Breast epithelium (tissue), 4 donors: ENCODE measurements at regions not wholly inside any gene's neighbourhood (a gene's known extent, or its start where the extent isn't known, plus 50 kb on each side); places are given as distances from the start of the nearest gene placed in this dataset.
A peak's percentile ranks its signal among the peaks of the same experiment; 100 is the strongest.

ENCODE experiments used
- DNase-seq, 2 donors: peaks; one replicate each; pipeline ENCODE4 v3.0.0-alpha.2; 2019; ENCODE audit warnings: low spot score in 2 of 2
- H3K27ac ChIP-seq, 2 donors: fragments of 200-600 bp; sonication (generic) in 1 of 2; one replicate each; pipeline ENCODE4 v1.5.1; 2016 to 2019; ENCODE audit warnings: mild to moderate bottlenecking in 1 of 2
- H3K27me3 ChIP-seq, 2 donors: fragments of 200-600 bp; sonication (generic) in 1 of 2; one replicate each; pipeline versions ENCODE4 v1.5.1 to v1.6.0; 2017 to 2019; ENCODE audit warnings: control low read depth in 1 of 2, mild to moderate bottlenecking in 1 of 2
- H3K36me3 ChIP-seq: fragments of 200-600 bp; one replicate; pipeline ENCODE4 v1.5.1; 2019
- H3K4me1 ChIP-seq, 2 donors: fragments of 200-600 bp; sonication (generic); one replicate each; pipeline ENCODE4 v1.5.1; 2016 to 2019; ENCODE audit warnings: control low read depth in 1 of 2
- H3K4me3 ChIP-seq, 3 donors: fragments of 200-600 bp; sonication (generic); 1 replicate in 2 of 3; 2 replicates in 1 of 3; pipeline ENCODE4 v1.5.1; 2016 to 2019; ENCODE audit warnings: mild to moderate bottlenecking in 3 of 3, moderate library complexity in 2 of 3
- H3K9me3 ChIP-seq, 2 donors: fragments of 200-600 bp; sonication (generic) in 1 of 2; one replicate each; pipeline ENCODE4 v1.5.1; 2016 to 2019; ENCODE audit warnings: control low read depth in 1 of 2
- CTCF ChIP-seq, 3 donors: fragments of 450-650 bp; IDR thresholded peaks; one replicate each; pipeline ENCODE4 v1.5.1; 2016 to 2017; ENCODE audit warnings: antibody characterized with exemption in 3 of 3, mild to moderate bottlenecking in 3 of 3, moderate library complexity in 3 of 3
- POLR2A ChIP-seq: fragments of 450-650 bp; IDR thresholded peaks from one replicate; pipeline ENCODE4 v1.6.1; 2016; ENCODE audit warnings: antibody characterized with exemption, mild to moderate bottlenecking, moderate library complexity
- POLR2AphosphoS5 ChIP-seq, 3 donors: sonication (generic); formaldehyde crosslinking; IDR thresholded peaks; one replicate each; pipeline ENCODE4 v1.6.1; 2017; ENCODE audit warnings: antibody characterized with exemption in 3 of 3
- intact Hi-C: fragments of 100-400 bp; cut with DNase I; formaldehyde crosslinking; loops from one replicate; pipeline ENCODE4 v1.15.1; 2023; ENCODE audit warnings: low total_unique reads

- DNase-seq = peak in 1 of 2 donors; percentile 48
Observed at GRCh38 chr3:107981471-107982111, 109.2 kb downstream of the CD47 start.

GRCh38 chr3:107979538-107979937 lies 111.3 kb downstream of the CD47 start:
- Histone ChIP-seq H3K27ac (no peak overlapping the region), H3K36me3 (no peaks in the 10 kb centered on the region), H3K9me3 (no peaks in the 10 kb centered on the region), H3K4me1 (peaks cover 0 to 2% of the 10 kb centered on the region in 2 donors), H3K4me3 (no peak overlapping the region), H3K27me3 (no peaks in the 10 kb centered on the region)
- no peak for DNase-seq
- intact Hi-C loops = no loop called here
- TF ChIP-seq POLR2AphosphoS5 (IDR thresholded peaks at IDR 0.05) (no peak), POLR2A (no peak), CTCF (IDR thresholded peaks at IDR 0.05) (no peak)

More at GRCh38 chr3:107981471-107982111, 109.2 kb downstream of the CD47 start:
- Histone ChIP-seq H3K9me3 (no peaks in the 10 kb centered on the region), H3K4me3 (no peak overlapping the region), H3K27me3 (no peaks in the 10 kb centered on the region), H3K27ac (peak overlapping the region; percentile 1 to 68), H3K36me3 (no peaks in the 10 kb centered on the region), H3K4me1 (peaks cover 0 to 2% of the 10 kb centered on the region in 2 donors)
- intact Hi-C loops = no loop called here
- TF ChIP-seq POLR2A = no peak
- TF ChIP-seq CTCF (IDR thresholded peaks at IDR 0.05) = no peak
- peak in 1 of 3 donors; percentile 14 for TF ChIP-seq POLR2AphosphoS5 (IDR thresholded peaks at IDR 0.05)

- no peak for DNase-seq
- Histone ChIP-seq H3K9me3 (no peaks in the 10 kb centered on the region), H3K4me1 (peaks cover 0 to 2% of the 10 kb centered on the region in 2 donors), H3K27ac (no peak overlapping the region), H3K36me3 (no peaks in the 10 kb centered on the region), H3K27me3 (no peaks in the 10 kb centered on the region), H3K4me3 (no peak overlapping the region)
- TF ChIP-seq POLR2AphosphoS5 (IDR thresholded peaks at IDR 0.05) (no peak), CTCF (IDR thresholded peaks at IDR 0.05) (no peak), POLR2A (no peak)
- intact Hi-C loops = no loop called here
Observed at GRCh38 chr3:107978131-107979055, 112.4 kb downstream of the CD47 start.

GRCh38 chr3:107977221-107978130 lies 113.4 kb downstream of the CD47 start:
- Histone ChIP-seq H3K4me3 (no peak overlapping the region), H3K36me3 (no peaks in the 10 kb centered on the region), H3K27ac (no peak overlapping the region), H3K4me1 (peaks cover 0 to 2% of the 10 kb centered on the region in 2 donors), H3K9me3 (no peaks in the 10 kb centered on the region), H3K27me3 (no peaks in the 10 kb centered on the region)
- intact Hi-C loops = no loop called here
- TF ChIP-seq POLR2A = no peak
- no peak for TF ChIP-seq POLR2AphosphoS5 (IDR thresholded peaks at IDR 0.05)
- TF ChIP-seq CTCF (IDR thresholded peaks at IDR 0.05) = no peak
- no peak for DNase-seq
